HG02870 (cell line): ENCODE measurements at regions not wholly inside any gene's neighbourhood (a gene's known extent, or its start where the extent isn't known, plus 50 kb on each side); places are given as distances from the start of the nearest gene placed in this dataset.

Experiments
- ATAC-seq: cut with Tn5 transposase; IDR thresholded peaks from one replicate; pipeline ENCODE4 v1.9.1; 2021; ENCODE audit warnings: mild to moderate bottlenecking, moderate library complexity; ENCODE audit not compliant: unreplicated experiment

- no peak for ATAC-seq
Observed at GRCh38 chr10:110413049-110413783, 84.5 kb upstream of the DUSP5 start.

- peak; percentile 9 for ATAC-seq
Observed at GRCh38 chr10:110413903-110414547, 83.7 kb upstream of the DUSP5 start.

GRCh38 chr10:110414548-110415309 is 83.0 kb upstream of the DUSP5 start:
- peak; percentile 82 for ATAC-seq

DNA sequence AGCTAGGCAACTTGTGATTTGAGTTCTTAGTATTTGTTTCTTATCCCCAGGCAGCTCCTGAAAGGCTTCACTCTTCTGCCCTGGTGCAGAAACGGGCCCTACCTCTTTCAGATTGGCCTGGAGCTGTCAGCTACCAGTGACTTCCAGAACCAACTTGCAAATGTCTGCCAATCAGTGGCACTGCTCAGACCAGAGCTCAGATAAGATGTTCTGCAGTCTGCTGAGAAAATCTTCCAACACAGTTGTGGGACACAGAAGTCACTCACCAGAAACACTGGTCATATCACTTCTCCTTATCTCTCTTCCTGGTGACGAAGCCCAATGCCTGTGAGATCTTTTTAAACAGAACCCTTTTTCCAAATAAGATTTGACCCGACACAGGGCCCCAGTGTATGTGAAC is 81.9 kb upstream of the DUSP5 start:
- no peak for ATAC-seq

DNA sequence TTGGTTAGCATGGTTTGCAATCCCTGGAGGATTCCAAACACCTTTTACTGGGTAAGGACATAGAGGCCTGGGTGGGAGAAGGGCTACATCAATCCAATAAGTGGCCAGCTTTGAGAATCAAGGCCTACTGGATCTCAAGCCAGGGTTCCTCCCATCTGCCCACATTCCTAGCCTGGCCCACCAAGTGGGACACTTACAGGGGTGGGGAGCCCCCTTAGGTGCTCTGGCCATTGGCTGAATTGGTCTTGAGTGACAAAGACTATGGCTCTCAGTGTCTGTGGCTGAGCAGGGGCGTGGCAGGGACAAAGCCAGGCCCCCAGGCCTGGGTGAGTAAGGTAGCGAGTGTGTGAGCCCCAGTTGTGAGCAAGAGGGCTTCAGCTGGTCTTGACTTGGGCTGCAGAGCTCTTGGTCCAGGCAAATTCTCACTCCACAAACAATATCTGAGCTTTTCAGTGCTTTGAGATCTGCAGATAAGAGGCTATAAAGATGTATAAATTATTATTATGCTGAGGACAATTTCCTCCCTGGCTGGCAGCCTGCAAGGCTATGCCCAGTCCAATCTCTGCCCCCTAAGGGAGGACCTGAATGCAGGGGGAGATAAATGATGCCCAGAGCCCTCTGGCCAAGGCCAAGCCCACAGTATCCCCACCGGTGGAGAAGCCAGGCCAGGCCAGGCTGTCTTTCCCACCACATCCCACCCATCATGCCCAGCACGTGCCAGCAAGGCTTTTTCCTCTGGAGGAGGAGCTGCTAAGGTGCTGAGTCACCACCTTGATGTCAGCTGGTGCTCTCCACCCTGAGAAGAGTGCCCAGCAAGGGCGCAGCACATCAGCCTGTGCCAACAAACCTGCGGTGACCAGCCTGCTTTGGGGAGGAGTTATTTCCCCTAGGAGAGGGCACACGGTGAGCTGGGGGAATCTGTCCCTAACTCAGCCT is 80.7 kb upstream of the DUSP5 start:
- no peak for ATAC-seq

GRCh38 chr10:110418218-110418617 is 79.5 kb upstream of the DUSP5 start:
- ATAC-seq: no peak

GRCh38 chr10:110419265-110419664 is 78.4 kb upstream of the DUSP5 start:
- no peak for ATAC-seq

- no peak for ATAC-seq
Observed at GRCh38 chr10:110420401-110421193, 77.1 kb upstream of the DUSP5 start.

DNA sequence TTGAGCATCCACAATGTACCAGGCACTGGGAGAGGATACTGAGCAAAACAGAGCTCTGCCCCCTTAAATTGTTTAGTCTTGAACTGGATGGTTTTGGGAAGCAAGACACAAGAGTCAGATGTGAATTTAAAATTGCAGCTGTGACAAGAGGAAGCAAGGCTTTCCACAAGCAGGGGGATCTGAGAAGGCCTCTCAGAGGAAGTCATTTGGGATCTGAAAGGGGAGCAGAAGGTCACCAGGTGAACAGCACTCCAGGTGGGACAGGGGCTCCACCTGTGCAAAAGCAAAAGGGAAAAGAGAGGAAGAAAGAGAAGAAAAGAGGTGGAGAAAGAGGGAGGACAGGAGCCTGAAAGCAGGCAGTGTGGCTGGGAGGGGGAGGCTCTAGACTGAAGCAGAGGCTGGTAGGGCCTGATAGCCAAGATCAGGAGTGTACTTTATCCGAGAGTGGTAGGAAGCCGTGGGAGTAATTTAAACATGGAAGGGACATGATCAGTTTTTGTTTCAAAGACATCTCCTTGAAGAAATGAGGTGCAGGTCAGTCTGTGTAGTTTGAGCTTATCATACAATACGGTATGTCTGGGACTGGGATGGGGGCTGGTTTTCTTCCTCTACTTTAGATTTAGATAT is 76.1 kb upstream of the DUSP5 start:
- ATAC-seq: no peak

- no peak for ATAC-seq
Observed at GRCh38 chr10:110422548-110422947, 75.2 kb upstream of the DUSP5 start.

DNA sequence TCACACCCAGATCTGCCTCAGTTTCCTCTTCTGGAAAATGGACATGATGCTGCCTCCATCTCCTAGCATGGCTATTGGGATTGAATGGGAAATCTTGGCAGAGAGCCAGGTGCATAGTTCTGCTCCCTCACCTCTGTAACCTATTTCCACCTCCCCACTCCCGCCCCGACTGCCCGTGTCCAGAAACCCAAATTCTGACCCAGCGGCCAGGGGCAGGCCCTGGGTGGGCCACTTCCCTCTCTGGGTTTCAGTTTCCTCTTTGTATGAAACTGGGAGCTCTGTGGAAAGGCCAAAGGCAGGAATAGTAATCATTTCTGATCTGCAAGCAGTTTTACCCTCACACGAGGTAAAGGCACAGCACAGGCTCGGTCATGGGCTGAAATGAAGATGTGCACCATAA is 74.1 kb upstream of the DUSP5 start:
- ATAC-seq: peak; percentile 24

- peak; percentile 81 for ATAC-seq
Observed at GRCh38 chr10:110425684-110426293, 71.9 kb upstream of the DUSP5 start.

- no peak for ATAC-seq
Observed at GRCh38 chr10:110426294-110427181, 71.2 kb upstream of the DUSP5 start.

DNA sequence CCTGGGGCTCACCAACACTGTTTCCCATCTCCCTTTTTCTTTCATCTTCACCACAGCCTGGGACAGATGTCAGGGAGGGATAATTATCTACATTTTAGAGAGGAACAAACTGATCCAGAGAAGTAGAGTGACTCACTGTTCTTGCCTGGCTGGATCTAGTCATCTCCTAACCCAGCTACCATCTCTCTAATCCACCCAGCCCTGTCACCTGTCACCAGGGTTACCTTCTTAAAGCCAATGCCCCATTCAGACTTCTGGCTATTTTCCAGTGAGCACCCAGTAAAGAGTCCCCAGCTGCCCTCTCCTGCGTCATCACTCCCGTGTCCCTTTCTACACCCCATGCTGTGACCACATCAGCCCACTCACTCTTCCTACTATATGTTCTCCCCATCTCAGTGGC is 68.4 kb upstream of the DUSP5 start:
- ATAC-seq: no peak

- no peak for ATAC-seq
Observed at GRCh38 chr10:110430340-110431273, 67.1 kb upstream of the DUSP5 start.

- no peak for ATAC-seq
Observed at GRCh38 chr10:110431659-110432058, 66.0 kb upstream of the DUSP5 start.

- no peak for ATAC-seq
Observed at GRCh38 chr10:110432084-110432483, 65.6 kb upstream of the DUSP5 start.
